ENCODE measurements at regions not wholly inside any gene's neighbourhood (a gene's known extent, or its start where the extent isn't known, plus 50 kb on each side); places are given as distances from the start of the nearest gene placed in this dataset.

DNA sequence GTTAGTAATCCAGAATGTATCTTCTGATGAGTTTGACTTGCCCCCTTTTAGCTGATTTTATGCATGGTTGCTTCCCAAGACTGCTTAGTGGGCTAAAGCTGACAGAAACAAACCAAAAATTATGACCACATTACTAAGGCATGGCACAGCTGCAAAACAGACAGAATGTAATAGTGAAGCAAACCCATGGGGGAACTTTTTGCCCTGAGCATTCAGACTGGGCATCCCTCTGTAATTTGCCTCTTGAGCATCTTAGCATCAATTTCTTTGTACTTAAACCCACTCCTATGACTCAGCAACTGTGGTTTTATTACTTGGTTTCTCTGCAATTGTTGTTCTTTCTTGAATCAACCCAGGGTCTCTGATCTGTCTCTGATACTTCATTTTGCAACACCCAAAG, 487.3 kb upstream of the DCC start:
- CTCF ChIA-PET: interaction anchor here (1.1 kb wide), 1 partner anchor 17 kb away, joined by 3 read pairs; no protein-coding TSS in a partner anchor
- TF ChIP-seq RFX5 (IDR thresholded peaks at IDR 0.05; ENCODE audit: low read length) (no peak), EZH2phosphoT487 (IDR thresholded peaks at IDR 0.05; ENCODE audit: borderline replicate concordance, low read depth) (no peak), RCOR1 (IDR thresholded peaks at IDR 0.05; ENCODE audit: low read length) (no peak), NRF1 (IDR thresholded peaks at IDR 0.05; ENCODE audit: low read depth, low read length) (no peak), MXI1 (IDR thresholded peaks at IDR 0.05; ENCODE audit: low read depth, low read length) (no peak), ELF1 (IDR thresholded peaks at IDR 0.05) (no peak), RAD21 (IDR thresholded peaks at IDR 0.05; ENCODE audit: low read length) (no peak), NFIC (IDR thresholded peaks at IDR 0.05; ENCODE audit: borderline replicate concordance) (no peak), SMC3 (IDR thresholded peaks at IDR 0.05; ENCODE audit: low read depth, low read length) (no peak), MEF2A (IDR thresholded peaks at IDR 0.05; ENCODE audit: borderline replicate concordance, low read depth) (no peak), GATA2 (CRISPR knock-in tag; IDR thresholded peaks at IDR 0.05) (no peak), FOXJ3 (CRISPR knock-in tag; IDR thresholded peaks at IDR 0.05) (no peak), FOSL2 (IDR thresholded peaks at IDR 0.05; ENCODE audit: borderline replicate concordance, low read depth) (no peak), POLR2AphosphoS5 (IDR thresholded peaks at IDR 0.05; ENCODE audit: low read depth, low read length) (no peak), CHD2 (IDR thresholded peaks at IDR 0.05; ENCODE audit: low read length, partially characterized antibody) (no peak), RXRA (IDR thresholded peaks at IDR 0.05; ENCODE audit: borderline replicate concordance, low read depth) (no peak)
- TF ChIP-seq, protein P1, sequence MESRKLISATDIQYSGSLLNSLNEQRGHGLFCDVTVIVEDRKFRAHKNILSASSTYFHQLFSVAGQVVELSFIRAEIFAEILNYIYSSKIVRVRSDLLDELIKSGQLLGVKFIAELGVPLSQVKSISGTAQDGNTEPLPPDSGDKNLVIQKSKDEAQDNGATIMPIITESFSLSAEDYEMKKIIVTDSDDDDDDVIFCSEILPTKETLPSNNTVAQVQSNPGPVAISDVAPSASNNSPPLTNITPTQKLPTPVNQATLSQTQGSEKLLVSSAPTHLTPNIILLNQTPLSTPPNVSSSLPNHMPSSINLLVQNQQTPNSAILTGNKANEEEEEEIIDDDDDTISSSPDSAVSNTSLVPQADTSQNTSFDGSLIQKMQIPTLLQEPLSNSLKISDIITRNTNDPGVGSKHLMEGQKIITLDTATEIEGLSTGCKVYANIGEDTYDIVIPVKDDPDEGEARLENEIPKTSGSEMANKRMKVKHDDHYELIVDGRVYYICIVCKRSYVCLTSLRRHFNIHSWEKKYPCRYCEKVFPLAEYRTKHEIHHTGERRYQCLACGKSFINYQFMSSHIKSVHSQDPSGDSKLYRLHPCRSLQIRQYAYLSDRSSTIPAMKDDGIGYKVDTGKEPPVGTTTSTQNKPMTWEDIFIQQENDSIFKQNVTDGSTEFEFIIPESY (IDR thresholded peaks at IDR 0.05; ENCODE audit: borderline replicate concordance, low read depth): no peak
- TF ChIP-seq, protein P2, sequence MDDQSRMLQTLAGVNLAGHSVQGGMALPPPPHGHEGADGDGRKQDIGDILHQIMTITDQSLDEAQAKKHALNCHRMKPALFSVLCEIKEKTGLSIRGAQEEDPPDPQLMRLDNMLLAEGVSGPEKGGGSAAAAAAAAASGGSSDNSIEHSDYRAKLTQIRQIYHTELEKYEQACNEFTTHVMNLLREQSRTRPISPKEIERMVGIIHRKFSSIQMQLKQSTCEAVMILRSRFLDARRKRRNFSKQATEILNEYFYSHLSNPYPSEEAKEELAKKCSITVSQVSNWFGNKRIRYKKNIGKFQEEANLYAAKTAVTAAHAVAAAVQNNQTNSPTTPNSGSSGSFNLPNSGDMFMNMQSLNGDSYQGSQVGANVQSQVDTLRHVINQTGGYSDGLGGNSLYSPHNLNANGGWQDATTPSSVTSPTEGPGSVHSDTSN (IDR thresholded peaks at IDR 0.05): no peak
- TF ChIP-seq, protein P3, sequence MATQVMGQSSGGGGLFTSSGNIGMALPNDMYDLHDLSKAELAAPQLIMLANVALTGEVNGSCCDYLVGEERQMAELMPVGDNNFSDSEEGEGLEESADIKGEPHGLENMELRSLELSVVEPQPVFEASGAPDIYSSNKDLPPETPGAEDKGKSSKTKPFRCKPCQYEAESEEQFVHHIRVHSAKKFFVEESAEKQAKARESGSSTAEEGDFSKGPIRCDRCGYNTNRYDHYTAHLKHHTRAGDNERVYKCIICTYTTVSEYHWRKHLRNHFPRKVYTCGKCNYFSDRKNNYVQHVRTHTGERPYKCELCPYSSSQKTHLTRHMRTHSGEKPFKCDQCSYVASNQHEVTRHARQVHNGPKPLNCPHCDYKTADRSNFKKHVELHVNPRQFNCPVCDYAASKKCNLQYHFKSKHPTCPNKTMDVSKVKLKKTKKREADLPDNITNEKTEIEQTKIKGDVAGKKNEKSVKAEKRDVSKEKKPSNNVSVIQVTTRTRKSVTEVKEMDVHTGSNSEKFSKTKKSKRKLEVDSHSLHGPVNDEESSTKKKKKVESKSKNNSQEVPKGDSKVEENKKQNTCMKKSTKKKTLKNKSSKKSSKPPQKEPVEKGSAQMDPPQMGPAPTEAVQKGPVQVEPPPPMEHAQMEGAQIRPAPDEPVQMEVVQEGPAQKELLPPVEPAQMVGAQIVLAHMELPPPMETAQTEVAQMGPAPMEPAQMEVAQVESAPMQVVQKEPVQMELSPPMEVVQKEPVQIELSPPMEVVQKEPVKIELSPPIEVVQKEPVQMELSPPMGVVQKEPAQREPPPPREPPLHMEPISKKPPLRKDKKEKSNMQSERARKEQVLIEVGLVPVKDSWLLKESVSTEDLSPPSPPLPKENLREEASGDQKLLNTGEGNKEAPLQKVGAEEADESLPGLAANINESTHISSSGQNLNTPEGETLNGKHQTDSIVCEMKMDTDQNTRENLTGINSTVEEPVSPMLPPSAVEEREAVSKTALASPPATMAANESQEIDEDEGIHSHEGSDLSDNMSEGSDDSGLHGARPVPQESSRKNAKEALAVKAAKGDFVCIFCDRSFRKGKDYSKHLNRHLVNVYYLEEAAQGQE (IDR thresholded peaks at IDR 0.05; ENCODE audit: low read depth, low read length): no peak

More for the DNA sequence above, 487.3 kb upstream of the DCC start:
- Histone ChIP-seq H3K4me1 (ENCODE audit: control insufficient read depth in 1 of 2, insufficient read depth in 2 of 2, low read depth in 1 of 2, low read length in 1 of 2) (no peaks in the 10 kb centered on the region), H4K20me1 (ENCODE audit: insufficient read depth) (no peaks in the 10 kb centered on the region), H3F3A (replicated peaks; ENCODE audit: insufficient read depth) (no peaks in the 10 kb centered on the region), H3K36me3 (replicated peaks in 1 of 2; ENCODE audit: control insufficient read depth in 1 of 2, insufficient read depth in 2 of 2, low read length in 1 of 2) (no peaks in the 10 kb centered on the region), H3K4me2 (no peak overlapping the region), H3K4me3 (ENCODE audit: low read depth in 2 of 2, low read length in 1 of 2) (no peak overlapping the region), H2AFZ (ENCODE audit: low read depth) (no peak overlapping the region), H3K9me3 (no peaks in the 10 kb centered on the region), H3K9ac (no peak overlapping the region), H3K9me2 (no peaks in the 10 kb centered on the region), H3K27me3 (ENCODE audit: insufficient read depth) (no peaks in the 10 kb centered on the region), H3K79me2 (ENCODE audit: insufficient read depth) (no peaks in the 10 kb centered on the region), H3K27ac (ENCODE audit: low read depth in 2 of 2, low read length in 1 of 2) (no peak overlapping the region)
- DNase-seq: no peak
- POLR2A ChIA-PET: no interaction called here

All from SK-N-SH (cell line).